ENCODE measurements at regions not wholly inside any gene's neighbourhood (a gene's known extent, or its start where the extent isn't known, plus 50 kb on each side); places are given as distances from the start of the nearest gene placed in this dataset.

GRCh38 chr5:110159202-110159601 is 469.5 kb downstream of the MAN2A1 start:
- DNase-seq: no peak

GRCh38 chr5:110161162-110161561 is 471.4 kb downstream of the MAN2A1 start:
- no peak for DNase-seq

GRCh38 chr5:110165366-110165765 is 475.6 kb downstream of the MAN2A1 start:
- no peak for DNase-seq

GRCh38 chr5:110167384-110167783 is 477.7 kb downstream of the MAN2A1 start:
- DNase-seq: no peak

- DNase-seq: no peak
Measured at GRCh38 chr5:110169461-110169860, 479.7 kb downstream of the MAN2A1 start.

- no peak for DNase-seq
Measured at GRCh38 chr5:110177729-110178128, 488.0 kb downstream of the MAN2A1 start.

- no peak for DNase-seq
Measured at GRCh38 chr5:110179321-110179720, 489.6 kb downstream of the MAN2A1 start.

- no peak for DNase-seq
Measured at GRCh38 chr5:110194191-110194590, 504.5 kb downstream of the MAN2A1 start.

- no peak for DNase-seq
Measured at GRCh38 chr5:110195288-110195687, 505.6 kb downstream of the MAN2A1 start.

GRCh38 chr5:110201791-110202190 is 512.1 kb downstream of the MAN2A1 start:
- DNase-seq: no peak

- no peak for DNase-seq
Measured at GRCh38 chr5:110203661-110204060, 513.9 kb downstream of the MAN2A1 start.

- no peak for DNase-seq
Measured at GRCh38 chr5:110209401-110209800, 517.1 kb downstream of the TMEM232 start.

- DNase-seq: no peak
Measured at GRCh38 chr5:110218981-110219380, 507.5 kb downstream of the TMEM232 start.

GRCh38 chr5:110219769-110220168 is 506.7 kb downstream of the TMEM232 start:
- DNase-seq: no peak

GRCh38 chr5:110221036-110221435 is 505.4 kb downstream of the TMEM232 start:
- no peak for DNase-seq

GRCh38 chr5:110224050-110224449 is 502.4 kb downstream of the TMEM232 start:
- DNase-seq: no peak

- no peak for DNase-seq
Measured at GRCh38 chr5:110225949-110226348, 500.5 kb downstream of the TMEM232 start.

- DNase-seq: no peak
Measured at GRCh38 chr5:110239786-110240185, 486.7 kb downstream of the TMEM232 start.

- no peak for DNase-seq
Measured at GRCh38 chr5:110242950-110243349, 483.5 kb downstream of the TMEM232 start.

GRCh38 chr5:110248921-110249320 is 477.6 kb downstream of the TMEM232 start:
- DNase-seq: no peak

- no peak for DNase-seq
Measured at GRCh38 chr5:110250355-110250754, 476.1 kb downstream of the TMEM232 start.

- DNase-seq: no peak
Measured at GRCh38 chr5:110250755-110251154, 475.7 kb downstream of the TMEM232 start.

GRCh38 chr5:110251366-110251765 is 475.1 kb downstream of the TMEM232 start:
- DNase-seq: no peak

GRCh38 chr5:110255194-110255593 is 471.3 kb downstream of the TMEM232 start:
- DNase-seq: no peak

- DNase-seq: no peak
Measured at GRCh38 chr5:110256298-110256697, 470.2 kb downstream of the TMEM232 start.

GRCh38 chr5:110257971-110258370 is 468.5 kb downstream of the TMEM232 start:
- no peak for DNase-seq

All from NCI-H510A (cell line).